ENCODE measurements at regions not wholly inside any gene's neighbourhood (a gene's known extent, or its start where the extent isn't known, plus 50 kb on each side); places are given as distances from the start of the nearest gene placed in this dataset.
"Not testable (repeated sequence)": the region's sequence is repeated elsewhere in the genome, so short reads cannot be mapped to it uniquely, and the experiment has no call there.

DNA sequence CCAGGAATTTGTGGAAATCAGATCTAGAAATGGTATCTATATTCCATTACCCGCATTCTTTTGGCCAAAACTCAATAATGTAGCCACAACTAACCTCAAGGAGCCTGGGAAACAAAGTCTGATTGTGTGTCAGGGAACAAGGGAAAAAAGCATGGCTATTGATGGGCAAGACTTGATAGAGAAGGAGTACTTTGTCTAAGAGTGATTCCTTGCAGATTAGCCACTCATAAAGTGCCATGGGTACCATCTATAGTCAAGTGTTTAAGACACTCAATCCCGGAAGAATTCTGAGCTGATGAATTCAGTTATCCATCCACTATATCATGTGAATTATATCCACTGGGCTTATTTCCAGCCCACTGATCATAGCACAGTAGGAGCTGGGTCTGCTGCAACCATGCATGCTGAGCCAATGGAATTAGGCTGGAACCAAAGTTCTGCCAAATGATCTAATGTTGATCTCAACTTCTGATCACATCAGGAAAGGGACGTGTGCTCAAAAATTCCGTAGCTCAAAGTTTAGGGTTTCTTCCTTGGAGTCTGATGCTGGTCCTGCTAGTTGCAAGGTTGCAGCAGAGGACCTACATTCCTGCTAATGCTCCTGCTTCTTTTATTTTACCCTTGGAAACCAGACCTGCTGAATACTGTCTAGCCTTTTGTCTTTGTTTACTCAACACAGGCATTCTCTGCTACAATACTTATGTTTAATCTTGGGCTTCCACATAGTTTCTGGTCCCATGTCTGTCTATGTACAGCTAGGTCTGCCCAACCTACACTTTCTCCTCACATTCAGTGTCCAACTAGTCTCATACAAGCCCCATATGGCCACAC is 629.7 kb downstream of the IRS1 start:
- DNase-seq (ENCODE audit: low spot score): no peak

DNA sequence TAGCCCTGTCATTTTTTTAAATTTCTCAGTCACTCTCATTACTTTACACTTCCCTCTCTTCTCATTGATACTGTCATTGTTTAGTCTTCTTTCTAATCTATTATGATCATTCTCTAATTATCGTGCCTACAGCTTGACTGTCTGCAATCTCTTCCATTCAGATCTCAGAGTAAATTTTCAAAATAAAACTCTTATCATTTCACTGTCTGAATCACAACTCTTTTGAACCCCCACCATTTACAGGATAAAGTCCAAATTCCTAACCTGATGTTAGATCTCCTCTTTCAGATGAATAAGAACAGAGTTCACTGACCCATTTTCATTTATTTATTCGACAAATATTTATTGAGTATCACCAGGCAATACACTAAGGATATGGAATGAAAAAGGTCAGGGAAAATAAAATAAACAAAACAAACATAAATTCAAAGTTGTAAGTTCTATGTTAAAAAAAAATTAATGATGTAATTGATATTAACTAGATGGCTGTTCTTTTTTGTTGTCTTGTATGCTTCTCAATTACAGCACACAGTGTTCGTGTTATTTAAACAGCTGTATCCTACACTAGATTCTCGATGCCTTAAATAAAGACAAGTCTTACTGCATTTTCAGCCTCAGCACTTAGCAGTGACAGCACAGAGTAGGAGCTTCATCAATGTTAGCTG is 631.0 kb downstream of the IRS1 start:
- DNase-seq (ENCODE audit: low spot score): no peak

DNA sequence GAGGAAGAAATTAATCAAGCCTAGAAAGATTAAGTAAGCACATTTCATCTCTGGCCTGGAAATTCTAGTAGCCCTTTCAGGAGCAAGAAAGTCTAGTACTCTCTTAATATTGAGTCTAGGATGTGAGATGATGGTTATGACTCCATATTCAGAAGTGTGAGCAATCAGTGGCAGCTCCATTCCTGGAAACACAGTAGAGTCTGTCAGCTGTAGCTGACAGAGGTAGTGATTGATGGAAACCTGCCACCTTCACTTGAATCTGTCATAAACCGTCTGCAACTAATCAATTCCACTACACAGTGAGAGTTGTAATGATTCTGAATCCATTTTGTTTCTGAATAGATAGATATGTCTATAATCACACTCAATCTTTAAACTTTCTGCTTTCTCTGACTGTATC is 635.1 kb downstream of the IRS1 start:
- DNase-seq (ENCODE audit: low spot score): no peak

DNA sequence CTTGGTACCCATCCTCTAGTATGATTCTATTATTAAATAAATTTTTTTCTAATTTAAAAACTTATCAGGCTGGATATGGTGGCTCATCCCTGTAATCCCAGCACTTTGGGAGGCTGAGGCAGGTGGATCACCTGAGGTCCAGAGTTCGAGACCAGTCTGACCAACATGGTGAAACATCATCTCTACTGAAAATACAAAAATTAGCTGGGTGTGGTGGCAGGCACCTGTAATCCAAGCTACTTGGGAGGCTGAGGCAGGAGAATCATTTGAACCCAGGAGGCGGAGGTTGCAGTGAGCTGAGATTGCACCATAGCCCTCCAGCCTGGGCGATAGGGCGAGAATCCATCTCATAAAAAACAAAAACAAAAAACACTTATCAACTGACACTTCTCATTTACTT is 639.0 kb downstream of the IRS1 start:
- not testable (repeated sequence) for DNase-seq (ENCODE audit: low spot score)

DNA sequence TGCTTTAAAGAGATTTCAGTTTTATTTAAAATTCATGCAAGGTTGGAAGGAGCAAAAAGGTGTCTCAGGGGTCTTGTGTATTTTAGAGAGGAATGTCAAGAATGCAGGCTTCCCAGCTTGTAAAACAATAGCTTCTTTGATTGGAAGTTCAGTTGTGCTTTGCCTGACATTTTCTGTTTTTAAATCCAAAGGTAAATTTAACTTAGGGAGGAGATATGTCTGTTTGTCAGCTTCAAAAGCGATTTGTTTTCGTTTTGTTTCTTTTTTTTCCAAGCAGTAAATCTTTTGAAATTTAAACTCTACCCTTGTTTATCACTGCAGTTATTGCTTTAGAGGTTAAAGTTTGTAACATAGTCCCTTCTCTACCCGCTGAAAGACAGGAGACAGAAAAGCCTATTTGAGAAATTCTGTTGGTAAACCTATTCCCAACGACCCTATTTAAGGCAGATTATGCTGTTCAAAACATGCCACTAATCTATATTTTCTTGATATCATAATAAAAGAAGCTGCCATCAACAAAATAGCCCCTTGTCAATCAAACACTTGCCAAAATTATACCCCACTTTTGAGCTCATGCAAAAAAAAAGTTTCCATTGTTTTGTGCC is 639.6 kb downstream of the IRS1 start:
- DNase-seq (ENCODE audit: low spot score): no peak

DNA sequence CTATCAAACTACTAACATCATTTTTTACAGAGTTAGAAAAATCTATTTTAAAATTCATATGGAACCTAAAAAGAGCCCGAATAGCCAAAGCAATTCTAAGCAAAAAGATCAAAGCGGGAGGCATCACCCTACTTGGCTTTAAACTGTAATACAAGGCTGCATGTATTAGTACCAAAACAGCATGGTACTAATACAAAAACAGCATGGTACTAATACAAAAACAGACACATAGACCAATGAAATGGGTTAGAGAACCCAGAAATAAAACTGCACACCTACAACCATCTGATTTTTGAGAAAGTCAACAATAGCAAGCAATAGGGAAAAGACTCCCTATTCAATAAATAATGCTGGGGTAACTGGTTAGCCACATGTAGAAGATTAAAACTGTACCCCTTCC is 640.7 kb downstream of the IRS1 start:
- no peak for DNase-seq (ENCODE audit: low spot score)

DNA sequence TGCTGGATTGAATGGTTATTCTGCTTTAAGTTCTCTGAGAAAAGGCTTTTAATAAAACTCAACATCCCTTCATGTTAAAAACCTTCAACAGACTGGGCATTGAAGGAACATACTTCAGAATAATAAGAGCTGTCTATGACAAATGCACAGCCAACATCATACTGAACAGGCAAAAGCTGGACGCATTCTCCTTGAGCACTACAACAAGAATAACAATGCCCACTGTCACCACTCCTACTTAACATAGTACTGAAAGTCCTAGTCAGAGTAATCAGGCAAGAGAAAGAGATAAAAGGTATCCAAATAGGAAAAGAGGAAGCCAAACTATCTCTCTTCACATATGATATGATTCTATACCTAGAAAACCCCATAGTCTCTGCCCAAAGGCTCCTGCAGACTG is 641.4 kb downstream of the IRS1 start:
- no peak for DNase-seq (ENCODE audit: low spot score)

DNA sequence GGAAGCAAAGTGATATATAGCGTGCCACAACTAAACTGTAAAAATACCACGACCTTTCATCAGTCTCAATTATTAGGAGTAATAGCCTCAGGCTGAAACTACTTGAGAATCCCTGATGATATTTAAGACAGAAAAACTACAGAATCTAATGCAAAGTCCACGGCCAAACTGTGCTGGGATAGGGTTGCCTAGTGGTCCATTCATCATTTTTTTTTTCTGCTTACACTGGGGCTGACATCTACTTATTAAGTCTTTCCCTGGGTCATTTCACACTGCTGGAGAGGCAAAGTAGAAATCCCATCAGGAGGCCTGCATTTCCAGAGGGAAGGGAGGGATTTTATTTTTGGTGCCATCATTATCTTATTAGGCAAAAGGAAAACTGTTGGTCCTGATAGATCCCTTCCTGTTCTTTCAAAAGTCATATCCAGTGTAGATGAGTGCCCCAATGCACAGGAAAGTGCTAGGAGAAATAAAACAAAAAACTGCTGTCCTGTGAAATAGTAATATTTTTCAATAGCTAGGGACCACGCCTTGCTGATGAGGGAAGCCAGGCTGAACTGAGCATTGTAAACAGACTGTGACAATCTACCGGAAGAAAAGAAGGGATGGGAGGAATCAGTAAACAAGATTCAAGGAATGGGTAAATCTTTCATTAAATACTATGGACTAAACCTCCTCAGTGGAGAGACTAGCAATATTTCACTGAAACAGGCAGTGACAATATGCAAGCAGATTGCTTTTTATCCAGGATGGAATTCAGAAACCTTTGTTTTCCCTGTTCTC is 644.3 kb downstream of the IRS1 start:
- DNase-seq (ENCODE audit: low spot score): no peak

DNA sequence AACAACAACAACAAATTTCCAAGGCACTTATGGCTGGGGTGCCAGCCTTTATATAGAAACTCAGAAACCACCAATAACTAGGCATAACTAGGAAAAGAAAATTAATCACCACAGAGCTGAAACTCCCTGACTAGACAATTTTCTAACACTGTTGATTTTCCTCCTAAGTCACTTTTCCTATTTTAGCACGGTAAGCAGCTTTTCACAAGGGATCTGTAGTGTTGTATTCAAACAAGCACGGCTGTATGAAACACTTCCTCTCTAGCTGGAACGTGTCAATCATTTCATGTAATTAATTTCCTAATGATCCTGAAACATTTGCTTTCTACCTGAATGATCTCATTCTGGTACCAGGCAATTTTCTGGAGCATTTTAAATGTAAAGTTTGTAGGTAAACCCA is 645.0 kb downstream of the IRS1 start:
- DNase-seq (ENCODE audit: low spot score): no peak

DNA sequence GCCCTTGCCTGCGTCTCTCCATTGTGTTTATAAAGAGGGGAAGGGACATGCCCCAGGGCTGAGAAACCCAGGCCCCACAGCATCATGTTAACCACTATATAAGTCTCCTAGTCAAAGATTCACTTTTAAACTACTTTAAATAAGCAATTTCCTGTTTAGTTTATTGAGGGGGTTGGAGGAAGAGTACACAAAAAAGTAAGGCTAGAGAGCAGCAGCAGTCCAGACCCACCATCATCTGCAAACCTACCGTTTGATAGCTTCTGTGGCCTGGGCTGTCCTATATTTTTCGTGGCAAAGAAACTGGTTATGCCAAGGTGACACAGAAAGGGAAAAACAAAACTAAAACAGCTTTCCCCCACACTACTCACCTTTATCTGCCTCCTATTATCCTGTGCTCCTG is 646.1 kb downstream of the IRS1 start:
- DNase-seq (ENCODE audit: low spot score): no peak

DNA sequence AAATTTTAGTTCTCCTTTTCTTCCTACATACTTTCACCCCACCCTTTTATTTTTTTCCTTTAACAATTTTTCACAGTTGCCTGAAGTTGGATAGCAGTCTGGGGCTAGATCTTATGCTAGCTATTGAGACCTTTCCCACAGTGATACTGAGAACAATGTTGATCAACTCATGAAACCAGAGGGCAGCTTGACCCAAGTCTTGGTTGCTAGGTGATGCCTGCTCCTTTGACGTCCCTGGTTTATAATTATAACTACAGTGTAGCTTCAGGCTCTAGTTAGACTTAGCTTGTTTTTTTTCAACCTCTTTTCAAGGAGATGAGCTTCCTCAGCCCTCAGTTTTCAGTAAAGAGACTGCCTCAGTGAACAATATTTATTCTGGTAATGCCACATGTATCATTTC is 648.5 kb downstream of the IRS1 start:
- DNase-seq (ENCODE audit: low spot score): no peak

DNA sequence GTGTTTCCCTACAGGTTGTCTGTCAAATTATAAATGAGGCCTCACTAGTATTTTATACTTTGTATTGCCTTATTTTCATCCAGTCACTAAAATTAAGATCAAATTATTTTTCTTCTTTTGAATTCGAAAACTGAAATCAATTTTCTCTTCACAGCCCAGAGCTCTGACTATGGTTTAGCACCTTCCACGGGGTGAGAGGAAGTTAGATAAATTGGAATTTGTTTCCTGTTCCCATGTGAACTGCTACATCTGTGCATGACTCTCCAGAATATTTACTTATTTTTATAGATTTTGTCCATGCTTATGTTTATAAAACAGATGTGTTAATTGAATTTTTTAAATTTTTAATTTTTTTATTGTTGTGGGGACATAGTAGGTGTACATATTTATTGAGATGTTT is 656.5 kb downstream of the IRS1 start:
- no peak for DNase-seq (ENCODE audit: low spot score)

DNA sequence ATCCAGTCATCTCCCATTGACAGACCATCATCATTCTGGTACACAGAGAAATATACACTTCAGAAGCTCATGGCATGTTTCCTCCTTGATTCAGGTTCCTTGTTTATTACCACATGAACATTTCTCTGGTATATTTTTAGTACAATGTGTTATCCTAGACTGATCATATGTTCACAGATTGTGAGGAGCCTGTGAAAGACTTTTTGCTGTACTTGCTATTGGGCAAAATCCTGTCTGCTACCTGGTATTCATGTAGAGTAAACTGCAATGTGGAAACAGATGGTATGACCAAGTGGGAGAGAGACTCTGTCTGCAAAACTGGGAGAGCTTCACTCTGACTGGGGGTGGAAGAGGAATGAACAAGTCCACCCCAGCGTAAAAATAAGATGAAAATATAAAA is 657.2 kb downstream of the IRS1 start:
- no peak for DNase-seq (ENCODE audit: low spot score)

DNA sequence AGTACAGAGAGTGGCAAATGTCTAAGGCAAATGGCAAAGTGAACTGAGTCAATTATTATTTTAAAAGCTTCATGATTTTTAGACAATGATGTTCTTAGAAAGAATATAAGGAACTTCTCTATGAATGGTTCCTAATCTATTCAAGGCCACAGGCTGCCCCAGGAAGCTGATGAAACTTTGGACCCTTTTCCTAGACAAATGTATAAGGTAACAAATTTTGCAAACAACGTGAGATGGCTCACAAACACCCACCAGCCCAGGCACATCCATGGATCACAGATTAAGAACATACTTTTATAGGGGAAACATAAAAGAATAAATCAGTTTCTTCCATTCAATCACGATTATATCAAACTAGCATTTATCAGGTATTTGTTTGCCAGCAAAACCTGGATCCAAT is 659.0 kb downstream of the IRS1 start:
- DNase-seq (ENCODE audit: low spot score): no peak

DNA sequence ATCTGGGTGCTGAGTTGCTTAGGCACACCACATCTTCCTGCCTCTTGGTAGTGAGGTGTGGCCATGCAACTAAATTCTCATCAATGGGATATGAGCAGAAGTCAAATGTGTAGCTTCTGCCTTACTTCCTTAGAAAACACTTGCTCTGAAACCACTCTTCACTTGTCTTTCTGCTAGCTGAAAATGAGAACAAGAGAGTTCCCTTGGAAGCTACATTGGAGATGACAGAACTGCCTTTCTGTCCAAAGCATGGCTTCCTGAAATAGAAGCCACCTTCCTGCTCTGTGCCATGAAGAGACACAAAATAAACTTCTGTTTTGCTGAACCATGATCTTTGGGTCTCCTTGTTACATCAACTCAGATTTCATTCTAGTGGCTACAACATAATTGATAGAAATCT is 659.9 kb downstream of the IRS1 start:
- no peak for DNase-seq (ENCODE audit: low spot score)

DNA sequence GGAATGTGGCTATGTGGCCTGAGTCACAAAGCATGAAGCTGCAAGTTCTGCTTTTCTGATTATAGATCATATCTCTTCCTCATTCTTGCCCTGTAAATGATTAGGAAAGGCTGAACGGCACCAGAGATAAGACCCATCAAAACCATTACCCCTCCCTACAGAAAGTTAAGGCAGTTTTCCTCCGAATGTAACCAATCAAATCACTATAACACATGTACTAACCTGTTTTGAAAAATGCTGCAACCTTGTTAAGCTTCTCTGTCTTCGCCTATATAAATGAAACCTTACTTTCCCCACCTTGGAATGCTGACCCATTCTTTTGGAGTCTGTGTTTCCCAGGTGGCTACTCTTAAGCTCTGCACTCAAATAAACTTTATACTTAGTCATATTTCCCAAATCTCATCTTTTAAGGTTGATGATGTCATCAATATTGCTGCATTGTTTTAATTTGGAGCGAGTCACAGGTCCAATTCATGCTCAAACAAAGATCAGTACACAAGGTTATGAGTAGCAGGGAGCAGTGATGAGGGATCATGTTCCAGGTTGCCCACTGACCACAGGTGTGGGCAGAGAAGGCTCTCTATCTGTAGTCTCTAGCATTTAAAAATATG is 662.3 kb downstream of the IRS1 start:
- DNase-seq (ENCODE audit: low spot score): no peak

DNA sequence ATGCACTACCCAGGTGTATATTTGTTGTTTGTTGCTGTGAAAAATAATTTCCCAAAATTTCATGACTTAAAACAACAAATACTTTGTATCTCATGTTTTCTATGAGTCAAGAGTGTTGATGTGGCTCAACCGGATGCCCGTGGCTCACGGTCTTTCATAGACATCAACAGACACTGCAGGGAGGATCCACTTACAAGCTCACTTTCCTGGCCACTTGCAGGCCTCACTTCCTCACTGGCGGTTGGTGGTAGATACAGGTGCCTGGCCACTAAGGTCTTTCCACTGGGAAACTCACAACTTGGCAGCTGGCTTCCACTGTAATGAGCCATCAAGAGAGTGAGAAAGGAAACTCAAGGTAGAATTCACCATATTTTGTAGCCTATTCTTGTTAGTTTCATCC is 662.9 kb downstream of the IRS1 start:
- no peak for DNase-seq (ENCODE audit: low spot score)

DNA sequence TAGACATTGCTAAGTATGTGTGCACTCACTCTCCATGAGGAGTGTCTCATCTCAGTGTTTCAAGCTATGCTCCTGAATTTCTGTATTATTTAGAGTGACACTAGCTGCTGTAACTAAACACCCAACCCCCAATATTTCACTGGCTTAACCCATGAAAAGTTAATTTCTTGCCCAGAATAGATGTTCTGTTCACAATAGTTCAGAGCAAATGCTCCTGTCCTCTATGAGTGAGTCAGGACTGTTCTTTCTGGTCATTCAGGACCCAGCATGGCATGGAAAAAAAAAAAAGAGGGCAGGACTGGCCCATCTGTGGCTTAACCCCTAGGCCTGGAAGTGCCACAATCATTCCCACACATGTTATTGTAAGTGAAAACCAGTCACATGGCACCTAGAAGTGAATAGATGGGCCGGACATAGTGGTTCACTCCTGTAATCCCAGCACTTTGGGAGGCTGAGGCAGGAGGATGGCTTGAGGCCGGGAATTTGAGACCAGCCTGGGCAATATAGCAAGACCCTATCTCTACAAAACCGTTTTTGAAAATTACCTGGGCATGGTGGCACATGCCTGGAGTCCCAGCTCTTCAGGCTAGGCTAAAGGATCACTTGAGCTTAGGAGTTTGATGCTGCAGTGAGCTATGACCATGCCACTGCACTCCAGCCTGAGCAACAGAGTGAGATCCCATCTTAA is 663.6 kb downstream of the IRS1 start:
- DNase-seq (ENCODE audit: low spot score): no peak

DNA sequence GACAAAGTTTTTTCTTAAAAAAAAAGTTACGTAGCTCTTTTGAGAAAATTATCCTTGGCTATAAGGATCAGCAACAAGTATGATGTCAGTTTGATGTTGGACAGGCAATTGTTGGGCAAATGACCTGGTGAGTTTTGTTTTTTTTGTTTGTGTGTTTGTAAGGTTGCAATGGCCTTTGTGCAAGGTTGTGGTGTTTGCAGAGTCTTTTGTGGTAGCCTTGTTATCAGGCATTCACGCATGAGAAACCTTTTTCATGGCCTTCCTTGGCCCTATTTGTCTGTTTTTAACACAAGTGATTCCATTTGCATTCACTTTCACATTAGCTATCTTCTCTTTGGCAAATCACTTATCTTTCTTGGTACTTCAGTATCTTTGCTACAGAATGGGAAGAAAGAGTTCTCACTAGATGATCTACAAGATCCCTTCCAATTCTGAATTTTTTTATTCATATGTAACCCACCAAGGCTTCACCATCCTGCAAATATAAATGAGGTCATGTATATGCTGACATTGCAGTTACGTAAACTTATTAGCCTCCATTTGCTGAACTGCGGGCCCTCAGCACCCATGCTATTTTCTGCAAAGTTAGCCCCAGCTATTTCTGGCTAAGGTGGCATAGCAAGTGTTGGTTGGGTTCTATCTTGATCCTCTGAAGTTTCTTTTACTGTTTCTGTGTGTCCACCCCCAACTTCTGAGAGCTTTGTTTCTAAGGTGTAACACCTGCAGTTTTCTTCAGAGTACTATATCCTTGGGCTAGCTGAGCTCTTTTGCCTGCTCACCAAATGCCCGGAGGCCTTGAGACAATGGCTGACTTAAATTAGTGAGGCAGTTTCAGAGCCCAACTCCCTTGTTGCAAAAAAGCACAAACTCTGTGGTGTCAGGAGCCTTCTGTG is 667.1 kb downstream of the IRS1 start:
- no peak for DNase-seq (ENCODE audit: low spot score)

DNA sequence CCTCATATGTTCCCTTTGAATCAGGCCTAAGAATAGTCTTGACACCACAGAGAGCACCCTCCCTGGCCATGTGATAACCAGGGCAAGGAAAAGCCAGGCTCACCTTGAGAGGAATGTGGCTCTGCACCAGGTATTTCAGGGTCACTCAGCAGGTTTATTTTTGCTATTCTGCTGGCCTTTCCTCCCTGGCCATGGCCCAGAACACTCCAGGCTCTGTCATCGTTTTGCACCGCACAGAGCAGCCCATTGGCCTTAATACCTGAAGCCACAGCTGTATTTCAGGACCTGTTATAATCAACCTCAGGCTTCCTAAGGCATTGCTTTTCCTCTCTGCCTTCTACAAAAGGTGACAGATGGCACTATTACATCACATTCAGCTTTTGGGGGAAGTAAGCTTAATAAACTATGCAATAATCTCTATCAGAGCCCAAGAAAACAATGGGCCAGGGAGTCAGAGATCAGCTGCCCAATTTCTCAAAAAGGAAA is 668.3 kb downstream of the IRS1 start:
- no peak for DNase-seq (ENCODE audit: low spot score)
